ENCODE measurements at regions not wholly inside any gene's neighbourhood (a gene's known extent, or its start where the extent isn't known, plus 50 kb on each side); places are given as distances from the start of the nearest gene placed in this dataset.
"Not testable (repeated sequence)": the region's sequence is repeated elsewhere in the genome, so short reads cannot be mapped to it uniquely, and the experiment has no call there.

- DNase-seq: no peak
Measured at GRCh38 chr11:103812680-103813079, 223.8 kb upstream of the DDI1 start.

GRCh38 chr11:103820345-103820744 is 216.1 kb upstream of the DDI1 start:
- not testable (repeated sequence) for DNase-seq

GRCh38 chr11:103824116-103824515 is 212.3 kb upstream of the DDI1 start:
- DNase-seq: no peak

DNA sequence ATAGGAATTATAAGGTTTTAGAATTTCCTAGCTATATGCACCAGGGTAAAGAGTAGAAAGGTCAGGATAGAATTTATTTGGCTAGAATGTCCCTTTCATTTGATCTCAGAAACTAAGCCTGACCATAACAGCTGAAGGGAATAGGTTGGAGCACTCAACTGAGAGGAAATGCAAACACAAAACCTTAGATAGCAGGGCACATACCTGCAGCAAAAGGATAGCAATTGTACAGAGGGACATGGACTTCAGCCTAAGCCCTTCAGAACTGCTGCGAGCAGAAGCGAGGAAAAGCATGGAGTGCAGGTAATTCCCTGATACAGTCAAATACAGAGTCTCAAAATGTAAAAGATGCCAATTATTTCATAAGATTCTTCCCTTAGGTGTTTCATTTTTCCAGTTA is 211.0 kb upstream of the DDI1 start:
- DNase-seq: no peak

DNA sequence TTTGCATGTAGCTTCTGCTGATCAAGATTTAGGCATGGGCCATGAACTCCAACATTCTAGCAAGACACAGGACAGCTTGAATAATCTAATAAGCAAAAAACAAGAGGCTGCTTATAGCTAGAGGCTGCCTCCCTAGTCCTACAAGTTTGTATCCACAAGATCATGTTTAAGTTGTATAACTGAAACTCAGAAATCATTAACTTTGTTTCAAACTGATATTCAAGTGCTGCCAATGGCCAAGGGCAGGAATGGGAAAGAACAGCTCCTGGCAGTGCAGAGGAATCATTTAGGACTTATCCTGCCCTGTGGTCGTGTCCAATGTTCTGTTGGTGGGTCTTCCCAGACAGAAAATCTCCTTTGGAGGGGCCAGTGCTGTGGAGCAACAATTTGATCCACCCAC is 209.6 kb upstream of the DDI1 start:
- DNase-seq: no peak

DNA sequence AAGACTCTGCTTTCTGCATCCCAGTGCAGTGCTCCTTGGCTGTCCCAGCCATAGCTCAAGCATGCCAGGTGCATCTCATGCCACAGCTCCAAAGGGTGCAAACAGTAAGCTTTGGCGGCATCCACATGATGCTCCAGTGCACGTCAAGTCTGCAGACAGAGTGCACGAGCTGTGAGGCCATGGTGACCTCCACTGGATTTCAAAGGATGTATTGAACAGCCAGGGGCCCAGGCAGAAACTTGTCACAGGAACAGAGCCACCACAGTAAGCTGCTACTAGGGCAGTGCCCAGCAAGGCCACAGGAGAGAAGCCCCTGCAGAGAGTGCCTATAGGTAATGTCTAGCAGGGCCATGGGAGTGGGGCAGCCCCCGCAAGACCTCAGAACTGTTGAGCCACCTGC is 206.8 kb upstream of the DDI1 start:
- no peak for DNase-seq

GRCh38 chr11:103830205-103830604 is 206.2 kb upstream of the DDI1 start:
- DNase-seq: no peak

DNA sequence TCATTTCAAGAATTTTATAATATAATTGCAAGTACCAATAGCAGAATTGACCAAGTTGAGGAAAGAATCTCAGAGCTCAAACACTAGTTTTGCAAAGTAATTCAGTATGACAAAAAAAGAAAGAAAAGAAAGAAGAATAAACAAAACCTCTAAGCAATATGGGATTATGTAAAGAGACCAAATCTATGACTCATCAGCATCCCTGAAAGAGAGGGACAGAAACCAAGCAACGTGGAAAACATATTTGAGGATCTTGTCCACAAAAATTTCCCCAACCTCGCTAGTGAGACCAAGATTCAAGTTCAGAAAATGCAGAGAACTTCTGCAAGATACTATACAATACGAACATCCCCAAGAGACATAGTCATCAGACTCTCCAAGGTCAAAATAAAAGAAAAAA is 203.7 kb upstream of the DDI1 start:
- DNase-seq: no peak

- DNase-seq: no peak
Measured at GRCh38 chr11:103842191-103842590, 194.2 kb upstream of the DDI1 start.

DNA sequence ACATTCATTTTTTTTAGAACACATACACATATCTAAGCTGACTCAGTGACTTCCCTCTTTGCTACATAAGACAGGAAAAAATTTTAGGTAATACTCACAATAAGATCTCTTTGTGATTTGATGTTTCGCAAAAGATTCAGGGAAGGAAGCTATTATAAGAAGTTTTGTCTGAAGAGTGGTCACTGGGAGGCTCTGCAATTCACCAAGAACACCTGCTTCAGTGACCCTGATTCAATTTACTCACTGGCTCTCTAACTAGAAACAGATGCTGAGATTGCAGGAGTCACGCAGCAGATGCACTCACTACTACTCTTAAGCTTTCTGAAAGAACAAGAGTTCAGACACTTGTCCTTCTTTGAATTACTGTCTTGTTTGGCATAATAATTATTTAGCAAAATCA is 193.6 kb upstream of the DDI1 start:
- DNase-seq: no peak

DNA sequence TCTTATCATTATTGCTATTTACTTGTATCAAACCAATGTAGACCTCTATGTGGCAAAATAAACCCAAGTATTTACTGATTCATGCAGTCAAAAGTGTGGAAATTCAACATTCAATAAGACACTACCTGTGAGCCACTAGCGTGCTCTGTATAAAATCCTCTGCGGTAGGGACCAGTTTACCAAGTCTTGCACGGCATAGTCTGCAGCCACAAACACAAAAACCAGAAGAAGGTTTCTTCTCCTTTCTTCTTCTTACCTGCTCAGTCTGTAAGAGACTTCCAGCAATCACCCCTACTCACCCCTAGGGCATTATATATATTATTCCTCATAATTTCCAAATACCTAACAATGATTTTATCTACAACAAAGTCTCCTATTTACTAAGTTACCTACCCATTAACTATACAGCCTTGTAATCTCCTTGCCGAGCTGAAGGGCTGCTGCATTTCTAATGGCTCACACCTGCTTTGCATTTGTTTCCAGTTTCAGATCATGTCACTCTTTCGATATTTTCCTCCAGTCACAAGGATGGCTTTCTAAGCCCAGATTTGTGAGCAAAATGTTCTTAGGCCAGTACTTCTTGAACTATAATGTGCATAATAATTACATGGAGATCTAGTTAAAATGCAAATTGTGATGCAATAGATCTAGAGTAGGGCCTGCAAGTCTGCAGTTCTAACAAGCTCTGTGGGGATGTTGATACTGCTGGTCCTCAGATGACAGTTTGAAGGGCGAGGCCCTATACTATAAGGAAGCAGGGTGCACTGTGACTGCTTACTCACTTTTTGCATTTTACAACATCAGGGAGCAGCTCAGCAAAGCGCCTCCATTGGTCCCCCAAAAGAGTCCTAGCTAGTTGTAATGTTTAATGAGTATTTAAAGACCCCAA is 191.9 kb upstream of the DDI1 start:
- no peak for DNase-seq

DNA sequence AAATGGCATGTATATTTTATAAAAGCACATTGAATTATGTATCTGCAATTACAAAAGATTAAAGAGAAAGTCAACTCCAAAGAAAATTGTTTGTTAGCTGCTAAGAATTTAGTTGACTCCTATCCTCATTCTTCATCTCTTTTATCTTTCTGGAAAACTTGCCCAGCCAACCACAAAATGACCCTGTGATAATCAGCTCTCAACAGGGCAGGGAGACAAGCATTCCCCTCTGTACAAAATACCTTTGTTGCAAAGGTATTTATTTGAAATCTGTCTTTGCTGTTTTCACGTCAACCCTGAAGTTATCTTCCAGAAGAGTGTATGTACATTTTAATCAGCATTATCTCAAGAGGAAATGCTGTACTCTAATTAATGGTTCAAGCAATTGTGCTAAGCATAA is 191.1 kb upstream of the DDI1 start:
- DNase-seq: no peak

DNA sequence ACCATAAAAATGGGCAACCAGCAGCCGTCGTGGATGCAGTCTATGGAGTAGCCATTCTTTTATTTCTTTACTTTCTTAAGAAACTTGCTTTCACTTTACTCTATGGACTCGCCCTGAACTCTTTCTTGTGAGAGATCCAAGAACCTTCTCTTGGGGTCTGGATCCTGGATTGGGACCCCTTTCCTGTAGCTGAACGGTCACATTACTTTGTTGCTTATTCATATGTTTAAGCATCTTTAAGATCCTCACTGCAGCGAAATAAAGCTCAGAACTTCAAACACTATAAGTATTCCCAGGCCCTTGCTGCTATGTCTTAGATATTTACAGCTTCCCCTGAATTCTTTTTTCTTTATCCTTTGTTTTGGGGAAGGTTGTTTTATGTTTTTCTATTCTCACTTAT is 187.8 kb upstream of the DDI1 start:
- DNase-seq: no peak

DNA sequence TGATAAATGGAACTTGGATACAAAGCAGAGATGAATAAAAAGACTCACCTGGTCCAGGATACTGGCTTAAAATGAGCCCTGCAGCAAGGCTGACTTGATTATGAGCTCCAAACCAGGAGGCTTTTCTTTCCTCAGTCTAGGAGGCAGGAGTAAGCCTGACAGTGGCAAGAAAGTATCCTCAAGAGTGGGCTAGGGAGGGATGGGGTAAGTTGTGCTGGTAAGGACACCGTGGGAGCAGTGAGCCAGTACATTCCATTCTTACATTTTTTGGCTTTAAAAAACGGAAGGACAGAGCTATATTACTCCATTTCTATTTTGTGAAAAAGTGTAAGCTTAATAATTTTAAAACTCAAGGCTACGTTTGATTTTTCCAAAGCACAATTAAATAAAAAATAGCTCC is 187.1 kb upstream of the DDI1 start:
- no peak for DNase-seq

- no peak for DNase-seq
Measured at GRCh38 chr11:103850419-103851165, 185.8 kb upstream of the DDI1 start.

GRCh38 chr11:103851166-103851651 is 185.2 kb upstream of the DDI1 start:
- DNase-seq: no peak

Measured in activated CD4-positive, CD25-positive, alpha-beta regulatory T cell treated with anti-CD3 and anti-CD28 coated beads, Interleukin-2, amount 50 U/mL, for 72 hours (primary cell).